ENCODE measurements at regions not wholly inside any gene's neighbourhood (a gene's known extent, or its start where the extent isn't known, plus 50 kb on each side); places are given as distances from the start of the nearest gene placed in this dataset.
"Not testable (repeated sequence)": the region's sequence is repeated elsewhere in the genome, so short reads cannot be mapped to it uniquely, and the experiment has no call there.

GRCh38 chr2:39872748-39873147, 93.7 kb upstream of the THUMPD2 start:
- DNase-seq (ENCODE audit: low spot score): no peak

- DNase-seq (ENCODE audit: low spot score): no peak
Measured at GRCh38 chr2:39871291-39871761, 92.3 kb upstream of the THUMPD2 start.

GRCh38 chr2:39870871-39871270, 91.8 kb upstream of the THUMPD2 start:
- no peak for DNase-seq (ENCODE audit: low spot score)

GRCh38 chr2:39867268-39867667, 88.2 kb upstream of the THUMPD2 start:
- no peak for DNase-seq (ENCODE audit: low spot score)

- peak; percentile 46 for DNase-seq (ENCODE audit: low spot score)
Measured at GRCh38 chr2:39865751-39866150, 86.7 kb upstream of the THUMPD2 start.

- not testable (repeated sequence) for DNase-seq (ENCODE audit: low spot score)
Measured at GRCh38 chr2:39863672-39864071, 84.6 kb upstream of the THUMPD2 start.

GRCh38 chr2:39860538-39860937, 81.5 kb upstream of the THUMPD2 start:
- no peak for DNase-seq (ENCODE audit: low spot score)

- no peak for DNase-seq (ENCODE audit: low spot score)
Measured at GRCh38 chr2:39858677-39859076, 79.6 kb upstream of the THUMPD2 start.

GRCh38 chr2:39855856-39856255, 76.8 kb upstream of the THUMPD2 start:
- DNase-seq (ENCODE audit: low spot score): no peak

GRCh38 chr2:39854771-39855170, 75.7 kb upstream of the THUMPD2 start:
- no peak for DNase-seq (ENCODE audit: low spot score)

- DNase-seq (ENCODE audit: low spot score): no peak
Measured at GRCh38 chr2:39852831-39853230, 73.8 kb upstream of the THUMPD2 start.

- no peak for DNase-seq (ENCODE audit: low spot score)
Measured at GRCh38 chr2:39851651-39852110, 72.6 kb upstream of the THUMPD2 start.

- no peak for DNase-seq (ENCODE audit: low spot score)
Measured at GRCh38 chr2:39851251-39851650, 72.2 kb upstream of the THUMPD2 start.

GRCh38 chr2:39849982-39850526, 71.0 kb upstream of the THUMPD2 start:
- DNase-seq (ENCODE audit: low spot score): no peak

- DNase-seq (ENCODE audit: low spot score): no peak
Measured at GRCh38 chr2:39849064-39849463, 70.0 kb upstream of the THUMPD2 start.

- no peak for DNase-seq (ENCODE audit: low spot score)
Measured at GRCh38 chr2:39845460-39846146, 66.5 kb upstream of the THUMPD2 start.

GRCh38 chr2:39839261-39839848, 60.3 kb upstream of the THUMPD2 start:
- no peak for DNase-seq (ENCODE audit: low spot score)

GRCh38 chr2:39838589-39838988, 59.5 kb upstream of the THUMPD2 start:
- no peak for DNase-seq (ENCODE audit: low spot score)

GRCh38 chr2:39837856-39838453, 58.9 kb upstream of the THUMPD2 start:
- DNase-seq (ENCODE audit: low spot score): no peak

- no peak for DNase-seq (ENCODE audit: low spot score)
Measured at GRCh38 chr2:39836638-39837037, 57.6 kb upstream of the THUMPD2 start.

- no peak for DNase-seq (ENCODE audit: low spot score)
Measured at GRCh38 chr2:39834426-39834825, 55.4 kb upstream of the THUMPD2 start.

- not testable (repeated sequence) for DNase-seq (ENCODE audit: low spot score)
Measured at GRCh38 chr2:39830610-39831009, 51.6 kb upstream of the THUMPD2 start.
